Natural killer cell (primary cell): ENCODE measurements at regions not wholly inside any gene's neighbourhood (a gene's known extent, or its start where the extent isn't known, plus 50 kb on each side); places are given as distances from the start of the nearest gene placed in this dataset.

Experiments used
- ATAC-seq, 3 donors: fragments of 150-1000 bp in 2 of 3; fragments of 200-7000 bp in 1 of 3; cut with Tn5 transposase; 1 replicate in 1 of 3; 2 replicates in 2 of 3; pipeline ENCODE4 v1.10.0; 2021; ENCODE audit warnings: mild to moderate bottlenecking in 2 of 3, moderate library complexity in 2 of 3
- DNase-seq, 2 donors: peaks; one replicate each; pipeline versions ENCODE4 v3.0.0 to v3.0.0-alpha.2; 2013 to 2021; ENCODE audit warnings: mixed read lengths in 1 of 2
- H3K27ac ChIP-seq: one replicate; pipeline ENCODE4 v1.5.1; 2013; ENCODE audit warnings: mild to moderate bottlenecking, low read length
- H3K27me3 ChIP-seq: one replicate; pipeline ENCODE4 v1.6.1; 2013; ENCODE audit warnings: low read length; ENCODE audit not compliant: control insufficient read depth, insufficient read depth
- H3K36me3 ChIP-seq: one replicate; pipeline ENCODE4 v1.6.1; 2013; ENCODE audit warnings: low read length; ENCODE audit not compliant: control insufficient read depth, insufficient read depth
- H3K4me1 ChIP-seq: one replicate; pipeline ENCODE4 v1.6.1; 2013; ENCODE audit warnings: low read length; ENCODE audit not compliant: control insufficient read depth, insufficient read depth
- H3K4me3 ChIP-seq: one replicate; pipeline ENCODE4 v1.5.1; 2013; ENCODE audit warnings: low read length
- H3K9me3 ChIP-seq: one replicate; pipeline ENCODE4 v1.6.1; 2013; ENCODE audit warnings: low read length; ENCODE audit not compliant: control insufficient read depth, insufficient read depth
- H3K27ac Mint-ChIP-seq, 2 donors: one replicate each; pipeline ENCODE4 v1.8.0; 2022; ENCODE audit warnings: mild to moderate bottlenecking in 2 of 2, mixed read lengths in 2 of 2, moderate library complexity in 1 of 2
- H3K27me3 Mint-ChIP-seq, 2 donors: one replicate each; pipeline ENCODE4 v1.8.0; 2022; ENCODE audit warnings: low read depth in 2 of 2, mixed read lengths in 2 of 2
- H3K36me3 Mint-ChIP-seq: one replicate; pipeline ENCODE4 v1.8.0; 2022; ENCODE audit warnings: mixed read lengths
- H3K4me1 Mint-ChIP-seq, 2 donors: one replicate each; pipeline ENCODE4 v1.8.0; 2022; ENCODE audit warnings: mixed read lengths in 2 of 2
- H3K4me3 Mint-ChIP-seq: one replicate; pipeline ENCODE4 v1.8.0; 2022; ENCODE audit warnings: mild to moderate bottlenecking, moderate library complexity, mixed read lengths
- H3K9me3 Mint-ChIP-seq, 2 donors: one replicate each; pipeline ENCODE4 v1.8.0; 2022; ENCODE audit warnings: mixed read lengths in 2 of 2
- WGBS: methylation state at CpG from one replicate; pipeline ENCODE4 v1.1.7; 2013; ENCODE audit warnings: missing lambda C conversion rate; ENCODE audit not compliant: insufficient coverage; 5-methylcytosine and 5-hydroxymethylcytosine counted together
- intact Hi-C: fragments of 100-400 bp; cut with micrococcal nuclease; formaldehyde crosslinking; loops from one replicate; pipeline ENCODE4 v1.14.2; 2022
- TF ChIP-seq, protein P1 (sequence below): fragments of 200-600 bp; IDR thresholded peaks from one replicate; pipeline ENCODE4 v1.8.0; 2022; ENCODE audit warnings: antibody characterized with exemption

DNA sequence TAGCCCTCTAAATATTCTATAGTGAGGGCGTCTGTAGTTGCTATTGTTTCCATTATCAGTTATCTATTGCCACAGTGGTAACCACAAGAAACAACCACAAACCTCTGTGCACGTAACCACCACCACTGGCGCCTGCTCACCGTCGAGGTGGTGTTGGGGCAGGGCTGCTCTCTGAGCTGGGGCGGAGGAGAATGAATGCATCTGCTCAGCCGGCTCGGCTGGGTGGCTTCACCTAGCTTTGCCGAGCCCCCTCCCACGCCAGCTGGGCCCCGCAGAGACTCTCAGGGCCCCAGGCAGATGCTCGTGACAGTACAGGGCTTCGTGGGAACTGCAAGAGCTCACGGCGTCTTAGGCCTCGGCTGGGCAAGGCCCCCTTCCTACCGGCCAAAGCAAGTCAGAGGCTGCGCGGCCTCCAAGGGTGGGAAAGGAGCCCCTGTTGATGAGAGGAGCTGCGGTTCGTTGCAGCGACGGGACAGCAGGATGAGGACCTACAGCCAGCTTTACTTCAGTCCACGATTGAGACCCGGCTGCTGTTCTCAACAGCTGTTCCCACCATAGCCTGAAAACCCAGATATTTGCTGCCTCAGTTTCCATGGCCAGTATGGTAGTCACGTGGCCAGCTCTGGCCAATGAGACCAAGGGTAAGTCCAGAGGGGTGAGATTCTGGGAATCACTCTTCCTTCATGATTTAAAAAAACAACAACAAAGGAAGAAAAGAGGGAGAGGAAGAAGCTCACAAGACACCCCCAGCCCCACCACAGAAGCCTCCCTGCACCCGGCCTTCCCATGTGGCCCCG is 120.2 kb upstream of the AFDN start:
- intact Hi-C loops, result no loop called here
- Histone ChIP-seq H3K36me3 (no peaks in the 10 kb centered on the region), H3K4me3 (no peak overlapping the region), H3K9me3 (peaks cover 4% of the 10 kb centered on the region), H3K27ac (no peak overlapping the region), H3K4me1 (peaks cover 16% of the 10 kb centered on the region), H3K27me3 (peaks cover 18% of the 10 kb centered on the region)
- TF ChIP-seq, protein P1, sequence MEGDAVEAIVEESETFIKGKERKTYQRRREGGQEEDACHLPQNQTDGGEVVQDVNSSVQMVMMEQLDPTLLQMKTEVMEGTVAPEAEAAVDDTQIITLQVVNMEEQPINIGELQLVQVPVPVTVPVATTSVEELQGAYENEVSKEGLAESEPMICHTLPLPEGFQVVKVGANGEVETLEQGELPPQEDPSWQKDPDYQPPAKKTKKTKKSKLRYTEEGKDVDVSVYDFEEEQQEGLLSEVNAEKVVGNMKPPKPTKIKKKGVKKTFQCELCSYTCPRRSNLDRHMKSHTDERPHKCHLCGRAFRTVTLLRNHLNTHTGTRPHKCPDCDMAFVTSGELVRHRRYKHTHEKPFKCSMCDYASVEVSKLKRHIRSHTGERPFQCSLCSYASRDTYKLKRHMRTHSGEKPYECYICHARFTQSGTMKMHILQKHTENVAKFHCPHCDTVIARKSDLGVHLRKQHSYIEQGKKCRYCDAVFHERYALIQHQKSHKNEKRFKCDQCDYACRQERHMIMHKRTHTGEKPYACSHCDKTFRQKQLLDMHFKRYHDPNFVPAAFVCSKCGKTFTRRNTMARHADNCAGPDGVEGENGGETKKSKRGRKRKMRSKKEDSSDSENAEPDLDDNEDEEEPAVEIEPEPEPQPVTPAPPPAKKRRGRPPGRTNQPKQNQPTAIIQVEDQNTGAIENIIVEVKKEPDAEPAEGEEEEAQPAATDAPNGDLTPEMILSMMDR, result no peak
- no peaks in the 10 kb centered on the region for H3K36me3 Mint-ChIP-seq
- H3K27ac Mint-ChIP-seq, result peak overlapping the region in 1 of 2 donors; percentile 36
- DNase-seq, result peak; percentile 29 to 76
- peak; percentile 28 to 84 (median 42) for ATAC-seq
- peaks cover 0 to 2% of the 10 kb centered on the region in 2 donors for H3K9me3 Mint-ChIP-seq
- peaks cover 26 to 42% of the 10 kb centered on the region in 2 donors for H3K27me3 Mint-ChIP-seq
- 38% methylated on average over 28 of the region's 28 CpGs for WGBS
- peaks cover 19 to 32% of the 10 kb centered on the region in 2 donors for H3K4me1 Mint-ChIP-seq
- H3K4me3 Mint-ChIP-seq, result peak overlapping the region; percentile 25

DNA sequence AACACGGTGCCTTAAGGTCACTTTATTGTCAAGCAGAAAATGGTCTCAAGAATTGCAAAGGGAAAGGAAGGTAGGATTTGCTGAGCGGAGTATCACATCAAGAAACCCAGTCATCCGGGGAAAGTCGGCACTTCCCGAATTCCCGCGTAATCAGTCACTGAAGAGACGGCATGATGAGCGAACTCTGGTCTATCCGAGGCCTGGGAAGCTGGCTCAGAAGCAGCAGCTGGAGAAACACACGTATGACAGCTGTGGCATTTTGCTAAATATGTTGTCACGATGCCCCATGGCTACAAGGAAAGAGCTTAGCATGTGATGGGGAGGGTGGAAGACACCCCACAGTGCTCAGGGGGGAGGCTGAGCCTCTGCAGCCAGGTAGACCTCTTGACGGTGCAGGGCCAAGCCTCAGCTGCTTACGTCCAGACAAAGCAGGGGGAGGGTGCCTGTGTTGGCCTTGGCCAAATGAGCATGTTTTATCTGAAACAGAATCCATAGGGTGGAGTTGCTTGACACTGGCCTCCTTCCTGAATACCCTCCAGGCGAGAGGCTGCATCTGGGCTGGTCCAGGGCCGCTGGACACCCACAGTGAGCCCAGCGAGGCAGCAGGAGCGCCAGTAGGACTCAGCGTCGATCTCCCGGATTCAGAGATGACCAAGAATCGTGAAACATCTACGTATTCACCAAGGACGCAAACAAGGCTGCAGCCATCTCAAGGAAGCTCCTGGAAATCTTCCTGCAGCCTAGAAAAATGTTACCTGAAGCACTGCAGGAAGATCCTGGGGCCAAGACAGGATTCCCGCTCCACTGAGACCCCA is 118.8 kb upstream of the AFDN start:
- peaks cover 31 to 51% of the 10 kb centered on the region in 2 donors for H3K27me3 Mint-ChIP-seq
- no peak overlapping the region for H3K4me3 Mint-ChIP-seq
- Histone ChIP-seq H3K9me3 (peaks cover 4% of the 10 kb centered on the region), H3K27ac (no peak overlapping the region), H3K4me1 (peaks cover 16% of the 10 kb centered on the region), H3K27me3 (peaks cover 18% of the 10 kb centered on the region), H3K36me3 (no peaks in the 10 kb centered on the region), H3K4me3 (no peak overlapping the region)
- H3K4me1 Mint-ChIP-seq, result peaks cover 22 to 32% of the 10 kb centered on the region in 2 donors
- TF ChIP-seq, protein P1, result no peak
- no peak overlapping the region for H3K27ac Mint-ChIP-seq
- peaks cover 0 to 2% of the 10 kb centered on the region in 2 donors for H3K9me3 Mint-ChIP-seq
- 90% methylated on average over 25 of the region's 25 CpGs for WGBS
- intact Hi-C loops, result no loop called here
- DNase-seq, result no peak
- no peaks in the 10 kb centered on the region for H3K36me3 Mint-ChIP-seq
- ATAC-seq, result no peak

DNA sequence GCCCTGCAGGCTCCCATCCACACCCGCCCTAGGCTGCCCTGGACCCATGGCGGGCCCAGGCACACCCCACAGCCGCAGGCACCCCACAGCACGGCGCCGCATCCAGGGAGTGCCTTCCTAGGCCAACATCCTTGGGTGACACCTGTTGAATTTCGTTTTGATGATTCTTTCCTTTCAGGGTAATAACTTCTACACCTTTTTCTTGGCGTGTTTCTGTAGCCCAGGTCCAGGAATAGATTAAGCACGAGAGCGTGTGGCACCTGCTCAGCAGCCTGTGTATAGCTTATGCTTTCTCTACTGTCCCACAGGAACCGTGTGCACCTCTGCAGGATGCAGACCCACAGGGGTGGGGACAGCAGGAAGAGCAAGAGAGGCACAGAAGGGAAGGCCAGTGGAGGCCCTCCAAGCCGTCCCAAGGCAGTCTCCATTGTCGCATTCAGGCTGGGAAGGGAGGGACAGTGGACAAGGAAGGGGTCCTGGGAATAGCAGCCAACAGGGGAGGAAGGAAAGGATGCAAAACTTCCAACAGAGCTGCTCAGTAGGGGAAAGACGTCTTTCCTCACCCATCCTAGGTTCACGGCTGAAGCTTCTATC is 118.1 kb upstream of the AFDN start:
- H3K4me3 ChIP-seq, result no peak overlapping the region
- H3K27me3 ChIP-seq, result peaks cover 14% of the 10 kb centered on the region
- 83% methylated on average over 15 of the region's 15 CpGs for WGBS
- Mint-ChIP-seq H3K4me1 (peaks cover 22 to 32% of the 10 kb centered on the region in 2 donors), H3K27me3 (peaks cover 31 to 58% of the 10 kb centered on the region in 2 donors), H3K36me3 (no peaks in the 10 kb centered on the region), H3K4me3 (no peak overlapping the region), H3K9me3 (peaks cover 0 to 2% of the 10 kb centered on the region in 2 donors), H3K27ac (no peak overlapping the region)
- H3K27ac ChIP-seq, result no peak overlapping the region
- DNase-seq, result no peak
- H3K36me3 ChIP-seq, result no peaks in the 10 kb centered on the region
- H3K4me1 ChIP-seq, result peaks cover 16% of the 10 kb centered on the region
- peak in 1 of 3 donors; percentile 22 for ATAC-seq
- intact Hi-C loops, result no loop called here
- TF ChIP-seq, protein P1, result no peak
- H3K9me3 ChIP-seq, result peaks cover 4% of the 10 kb centered on the region
